ENCODE measurements at regions not wholly inside any gene's neighbourhood (a gene's known extent, or its start where the extent isn't known, plus 50 kb on each side); places are given as distances from the start of the nearest gene placed in this dataset.

DNA sequence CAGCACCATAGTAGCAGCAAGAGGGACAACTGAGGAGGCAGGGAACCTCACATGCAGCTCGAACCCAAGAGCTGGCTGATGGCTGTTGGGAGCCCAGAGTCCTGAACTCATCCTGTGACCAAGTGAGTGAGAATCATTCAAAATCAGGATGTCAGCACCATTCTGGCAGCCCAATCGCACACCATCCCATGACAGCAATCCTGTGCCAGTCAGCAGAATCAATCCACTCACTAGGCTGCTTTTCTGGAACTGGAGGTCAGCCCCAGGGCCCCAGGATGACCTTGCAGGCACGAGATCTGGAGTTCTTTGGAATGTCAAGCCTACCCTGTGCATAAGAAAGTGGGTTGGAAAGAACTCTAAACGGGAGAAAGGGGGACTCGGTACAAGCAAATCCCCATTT lies 67.8 kb upstream of the TAF11L2 start:
- intact Hi-C loops (cut with DNase I) = no loop called here
- Histone ChIP-seq H3K4me3 (no peak overlapping the region), H3K27me3 (no peaks in the 10 kb centered on the region), H3K27ac (no peak overlapping the region), H3K4me1 (replicated peaks in 1 of 2) (no peaks in the 10 kb centered on the region), H3K36me3 (replicated peaks in 1 of 2) (no peaks in the 10 kb centered on the region), H3K9me3 (replicated peaks in 1 of 3) (no peaks in the 10 kb centered on the region)
- WGBS, 4 donors = 56 to 85% (median 66%) methylated on average over 3 to 5 of the region's 5 CpGs
- peak in 1 of 7 donors; percentile 13 for DNase-seq
- TF ChIP-seq, protein P1, sequence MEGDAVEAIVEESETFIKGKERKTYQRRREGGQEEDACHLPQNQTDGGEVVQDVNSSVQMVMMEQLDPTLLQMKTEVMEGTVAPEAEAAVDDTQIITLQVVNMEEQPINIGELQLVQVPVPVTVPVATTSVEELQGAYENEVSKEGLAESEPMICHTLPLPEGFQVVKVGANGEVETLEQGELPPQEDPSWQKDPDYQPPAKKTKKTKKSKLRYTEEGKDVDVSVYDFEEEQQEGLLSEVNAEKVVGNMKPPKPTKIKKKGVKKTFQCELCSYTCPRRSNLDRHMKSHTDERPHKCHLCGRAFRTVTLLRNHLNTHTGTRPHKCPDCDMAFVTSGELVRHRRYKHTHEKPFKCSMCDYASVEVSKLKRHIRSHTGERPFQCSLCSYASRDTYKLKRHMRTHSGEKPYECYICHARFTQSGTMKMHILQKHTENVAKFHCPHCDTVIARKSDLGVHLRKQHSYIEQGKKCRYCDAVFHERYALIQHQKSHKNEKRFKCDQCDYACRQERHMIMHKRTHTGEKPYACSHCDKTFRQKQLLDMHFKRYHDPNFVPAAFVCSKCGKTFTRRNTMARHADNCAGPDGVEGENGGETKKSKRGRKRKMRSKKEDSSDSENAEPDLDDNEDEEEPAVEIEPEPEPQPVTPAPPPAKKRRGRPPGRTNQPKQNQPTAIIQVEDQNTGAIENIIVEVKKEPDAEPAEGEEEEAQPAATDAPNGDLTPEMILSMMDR (IDR thresholded peaks at IDR 0.05) = no peak
- no peak for TF ChIP-seq POLR2A (IDR thresholded peaks at IDR 0.05)

DNA sequence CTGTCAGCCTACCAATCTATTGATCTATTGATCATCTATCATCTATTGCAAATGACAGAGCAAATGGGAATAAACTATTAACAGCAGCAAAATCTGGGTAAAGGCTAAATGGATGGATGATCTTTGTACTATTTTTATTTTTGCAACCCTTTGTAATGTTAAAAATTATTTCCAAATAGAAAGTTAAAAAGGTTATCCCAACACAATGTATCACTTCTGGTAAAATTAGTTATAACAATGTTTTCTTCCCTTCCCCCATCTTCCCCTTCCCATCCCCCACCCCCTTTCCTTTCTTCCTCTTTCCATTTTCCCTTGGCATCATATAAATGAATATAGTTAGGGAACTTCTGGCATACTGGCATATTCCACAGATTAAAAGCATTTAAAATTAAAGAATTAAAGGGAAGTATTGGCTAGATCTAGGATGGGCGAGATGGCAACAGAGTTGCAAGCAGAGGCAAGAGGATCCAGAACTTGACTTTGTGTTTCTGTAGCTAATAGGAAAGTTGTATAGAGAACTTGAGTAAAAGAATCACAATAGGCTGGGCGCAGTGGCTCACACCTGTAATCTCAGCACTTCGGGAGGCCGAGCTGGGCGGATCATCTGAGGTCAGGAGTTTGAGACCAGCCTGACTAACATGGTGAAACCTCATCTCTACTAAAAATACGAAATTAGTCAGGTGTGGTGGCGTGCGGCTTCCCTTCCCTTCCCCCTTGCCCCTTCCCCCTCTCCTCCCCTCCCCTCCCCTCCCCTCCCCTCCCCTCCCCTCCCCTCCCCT lies 66.6 kb upstream of the TAF11L2 start:
- WGBS, 4 donors = 75 to 87% (median 79%) methylated on average over 7 to 8 of the region's 8 CpGs

DNA sequence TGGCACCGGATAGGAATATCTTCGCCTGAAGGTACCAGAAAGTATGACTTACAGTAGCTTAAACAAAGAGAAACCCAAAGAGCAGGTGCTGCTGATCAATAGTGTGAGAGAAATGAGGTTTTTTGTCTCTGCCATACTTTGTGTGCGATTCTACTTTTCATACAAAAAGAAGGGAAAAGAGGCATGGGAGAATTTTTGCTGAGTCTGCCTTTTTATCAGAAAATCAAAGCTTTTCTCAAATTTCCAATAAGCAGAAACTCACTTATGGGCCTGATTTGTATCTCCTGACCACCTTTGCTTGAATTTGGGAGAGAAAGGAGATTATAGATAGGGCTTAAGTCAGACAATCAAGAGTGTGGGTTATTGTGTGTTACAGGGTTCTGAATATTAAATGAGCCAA lies 65.5 kb upstream of the TAF11L2 start:
- 81 to 91% (median 87%) methylated on average over 3 of the region's 3 CpGs for WGBS, 4 donors
- intact Hi-C loops (cut with DNase I) = no loop called here
- Histone ChIP-seq H3K27me3 (no peaks in the 10 kb centered on the region), H3K9me3 (replicated peaks in 1 of 3) (no peaks in the 10 kb centered on the region), H3K27ac (no peak overlapping the region), H3K36me3 (replicated peaks in 1 of 2) (no peaks in the 10 kb centered on the region), H3K4me3 (no peak overlapping the region), H3K4me1 (replicated peaks in 1 of 2) (peaks cover 0 to 5% of the 10 kb centered on the region in 2 donors)
- DNase-seq = no peak
- no peak for TF ChIP-seq POLR2A (IDR thresholded peaks at IDR 0.05)
- TF ChIP-seq, protein P1 (IDR thresholded peaks at IDR 0.05) = no peak

More for the DNA sequence above, 66.6 kb upstream of the TAF11L2 start:
- Histone ChIP-seq H3K4me3 (no peak overlapping the region), H3K9me3 (replicated peaks in 1 of 3) (no peaks in the 10 kb centered on the region), H3K4me1 (replicated peaks in 1 of 2) (no peaks in the 10 kb centered on the region), H3K36me3 (replicated peaks in 1 of 2) (no peaks in the 10 kb centered on the region), H3K27ac (no peak overlapping the region), H3K27me3 (no peaks in the 10 kb centered on the region)
- TF ChIP-seq POLR2A (IDR thresholded peaks at IDR 0.05) = no peak
- TF ChIP-seq, protein P1 (IDR thresholded peaks at IDR 0.05) = no peak
- no peak for DNase-seq
- intact Hi-C loops (cut with DNase I) = no loop called here

DNA sequence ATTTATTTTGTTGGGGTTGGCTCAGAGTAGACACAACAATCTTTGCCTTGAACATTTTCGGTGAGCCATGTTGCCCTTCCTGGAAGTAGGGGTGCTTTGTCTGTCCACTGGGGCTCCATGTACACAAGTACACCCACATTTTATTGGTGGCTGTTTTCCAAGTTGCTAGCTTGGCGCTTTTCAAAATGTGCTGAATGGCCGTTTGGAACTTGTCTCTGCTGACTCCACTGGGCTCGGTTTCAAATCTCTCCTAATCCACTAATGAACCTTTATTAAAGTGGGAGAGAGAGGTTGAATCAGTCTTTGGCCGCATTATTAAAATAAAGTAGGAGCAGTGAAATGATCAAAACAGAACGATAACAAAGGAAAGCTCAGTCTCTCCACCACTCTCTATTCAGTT lies 64.6 kb upstream of the TAF11L2 start:
- Histone ChIP-seq H3K4me3 (no peak overlapping the region), H3K9me3 (replicated peaks in 1 of 3) (no peaks in the 10 kb centered on the region), H3K36me3 (replicated peaks in 1 of 2) (no peaks in the 10 kb centered on the region), H3K27me3 (no peaks in the 10 kb centered on the region), H3K4me1 (replicated peaks in 1 of 2) (peaks cover 0 to 5% of the 10 kb centered on the region in 2 donors), H3K27ac (no peak overlapping the region)
- 69 to 72% (median 70%) methylated on average over 6 of the region's 6 CpGs for WGBS, 4 donors
- no peak for TF ChIP-seq POLR2A (IDR thresholded peaks at IDR 0.05)
- TF ChIP-seq, protein P1 (IDR thresholded peaks at IDR 0.05) = no peak
- no peak for DNase-seq
- intact Hi-C loops (cut with DNase I) = no loop called here
